SIG-M5 (cell line): ENCODE measurements at regions not wholly inside any gene's neighbourhood (a gene's known extent, or its start where the extent isn't known, plus 50 kb on each side); places are given as distances from the start of the nearest gene placed in this dataset.

Source experiments
- DNase-seq: peaks from one replicate; lab custom pipeline; 2025; lab: John Stamatoyannopoulos, UW

GRCh38 chr4:26139310-26139924 lies 181.4 kb upstream of the RBPJ start:
- no peak for DNase-seq

GRCh38 chr4:26140150-26140898 lies 180.5 kb upstream of the RBPJ start:
- no peak for DNase-seq

GRCh38 chr4:26141051-26141721 lies 179.6 kb upstream of the RBPJ start:
- no peak for DNase-seq

- peak; percentile 1 for DNase-seq
Observed at GRCh38 chr4:26141911-26142638, 178.7 kb upstream of the RBPJ start.

GRCh38 chr4:26144526-26145155 lies 176.2 kb upstream of the RBPJ start:
- DNase-seq, result no peak

- no peak for DNase-seq
Observed at GRCh38 chr4:26145212-26145611, 175.6 kb upstream of the RBPJ start.

GRCh38 chr4:26148927-26149326 lies 171.9 kb upstream of the RBPJ start:
- DNase-seq, result no peak

GRCh38 chr4:26150948-26151347 lies 169.9 kb upstream of the RBPJ start:
- peak; percentile 48 for DNase-seq

- DNase-seq, result no peak
Observed at GRCh38 chr4:26151615-26152014, 169.2 kb upstream of the RBPJ start.

- DNase-seq, result no peak
Observed at GRCh38 chr4:26152056-26152455, 168.8 kb upstream of the RBPJ start.

GRCh38 chr4:26157541-26157940 lies 163.3 kb upstream of the RBPJ start:
- no peak for DNase-seq

GRCh38 chr4:26160591-26160990 lies 160.2 kb upstream of the RBPJ start:
- DNase-seq, result no peak

- no peak for DNase-seq
Observed at GRCh38 chr4:26161030-26161824, 159.6 kb upstream of the RBPJ start.

- DNase-seq, result no peak
Observed at GRCh38 chr4:26162101-26162500, 158.7 kb upstream of the RBPJ start.

GRCh38 chr4:26163425-26164362 lies 157.1 kb upstream of the RBPJ start:
- DNase-seq, result no peak

- no peak for DNase-seq
Observed at GRCh38 chr4:26171501-26171900, 149.3 kb upstream of the RBPJ start.

- no peak for DNase-seq
Observed at GRCh38 chr4:26171941-26172340, 148.9 kb upstream of the RBPJ start.

- DNase-seq, result no peak
Observed at GRCh38 chr4:26173619-26174018, 147.2 kb upstream of the RBPJ start.

- DNase-seq, result no peak
Observed at GRCh38 chr4:26174027-26174426, 146.8 kb upstream of the RBPJ start.
